B cell (primary cell): ENCODE measurements at regions not wholly inside any gene's neighbourhood (a gene's known extent, or its start where the extent isn't known, plus 50 kb on each side); places are given as distances from the start of the nearest gene placed in this dataset.

ENCODE experiments used
- ATAC-seq: fragments of 200-7000 bp; cut with Tn5 transposase; one replicate; pipeline ENCODE4 v1.10.0; 2021; ENCODE audit warnings: low read depth, mild to moderate bottlenecking, moderate number of reproducible peaks, moderate library complexity
- CTCF ChIA-PET: fragments of 350-600 bp; sonication (Branson Sonifier 250); formaldehyde crosslinking; loops from one replicate; lab custom pipeline; 2021; ENCODE audit warnings: antibody characterized with exemption, inconsistent platforms; lab: Charles Lee
- POLR2A ChIA-PET: fragments of 350-600 bp; sonication (Branson Sonifier 250); formaldehyde crosslinking; loops from one replicate; lab custom pipeline; 2021; ENCODE audit warnings: antibody characterized with exemption; lab: Charles Lee
- DNase-seq: peaks from one replicate; pipeline ENCODE4 v3.0.0; 2013
- H2AFZ ChIP-seq: 2 replicates; pipeline ENCODE4 v1.6.1; 2012; ENCODE audit warnings: mild to moderate bottlenecking, low read depth, low read length; ENCODE audit not compliant: insufficient read depth, poor library complexity, severe bottlenecking
- H3K27ac ChIP-seq, 2 donors: 1 replicate in 1 of 2; 2 replicates in 1 of 2; pipeline ENCODE4 v1.5.1; 2012 to 2013; ENCODE audit warnings: low read length in 2 of 2, mild to moderate bottlenecking in 2 of 2, moderate library complexity in 1 of 2
- H3K27me3 ChIP-seq, 4 experiments: fragments of 200-600 bp in 1 of 4; sonication (generic) in 1 of 4; replicated peaks in 1 of 4; 1 replicate in 2 of 4; 2 replicates in 2 of 4; pipeline versions ENCODE4 v1.6.1 to v1.7.0; 2013 to 2016; ENCODE audit warnings: low read length in 3 of 4, mild to moderate bottlenecking in 2 of 4, mixed read lengths in 1 of 4, moderate library complexity in 1 of 4; ENCODE audit not compliant: insufficient read depth in 4 of 4, control insufficient read depth in 3 of 4; ENCODE audit errors: control extremely low read depth in 1 of 4
- H3K36me3 ChIP-seq, 2 experiments: replicated peaks in 1 of 2; 1 replicate in 1 of 2; 2 replicates in 1 of 2; pipeline versions ENCODE4 v1.6.1 to v1.7.1; 2013; ENCODE audit warnings: low read length in 1 of 2; ENCODE audit not compliant: insufficient read depth in 2 of 2, control insufficient read depth in 1 of 2; ENCODE audit errors: control extremely low read depth in 1 of 2, extremely low read depth in 1 of 2
- H3K4me1 ChIP-seq, 2 donors: fragments of 200-600 bp in 1 of 2; sonication (generic) in 1 of 2; 1 replicate in 1 of 2; 2 replicates in 1 of 2; pipeline versions ENCODE4 v1.5.1 to v1.6.1; 2013 to 2017; ENCODE audit warnings: low read length in 2 of 2; ENCODE audit not compliant: control insufficient read depth in 2 of 2, insufficient read depth in 2 of 2
- H3K4me2 ChIP-seq: replicated peaks from 2 replicates; pipeline ENCODE3; 2012; ENCODE audit warnings: mild to moderate bottlenecking, low read depth, low read length; ENCODE audit not compliant: poor library complexity, severe bottlenecking
- H3K4me3 ChIP-seq, 5 experiments: fragments of 200-600 bp in 1 of 5; sonication (generic) in 1 of 5; 1 replicate in 3 of 5; 2 replicates in 2 of 5; pipeline versions ENCODE4 v1.5.1 to v1.7.0; 2011 to 2016; ENCODE audit warnings: low read length in 4 of 5, mild to moderate bottlenecking in 4 of 5, low read depth in 2 of 5, control low read depth in 1 of 5, moderate library complexity in 1 of 5; ENCODE audit not compliant: insufficient read depth in 1 of 5; ENCODE audit errors: control extremely low read depth in 1 of 5, extremely low read depth in 1 of 5
- H3K79me2 ChIP-seq: fragments of 200-600 bp; sonication (generic); one replicate; pipeline ENCODE4 v1.6.0; 2016; ENCODE audit warnings: low read length; ENCODE audit not compliant: control insufficient read depth, insufficient read depth
- H3K9ac ChIP-seq: fragments of 200-600 bp; sonication (generic); 2 replicates; pipeline ENCODE4 v1.6.1; 2017; ENCODE audit warnings: mild to moderate bottlenecking, low read length, moderate library complexity
- H3K9me3 ChIP-seq, 3 donors: one replicate each; pipeline versions ENCODE4 v1.6.1 to v1.7.1; 2013; ENCODE audit warnings: low read length in 2 of 3; ENCODE audit not compliant: control insufficient read depth in 2 of 3, insufficient read depth in 1 of 3; ENCODE audit errors: control extremely low read depth in 1 of 3
- H4K20me1 ChIP-seq: 2 replicates; pipeline ENCODE4 v1.6.0; 2012; ENCODE audit warnings: mild to moderate bottlenecking, low read length; ENCODE audit not compliant: insufficient read depth, control insufficient read depth, poor library complexity, severe bottlenecking
- H3K27ac Mint-ChIP-seq: one replicate; pipeline ENCODE4 v1.8.0; 2021; ENCODE audit warnings: mixed read lengths
- H3K27me3 Mint-ChIP-seq: one replicate; pipeline ENCODE4 v1.8.0; 2021; ENCODE audit warnings: mixed read lengths
- H3K4me1 Mint-ChIP-seq: one replicate; pipeline ENCODE4 v1.8.0; 2021; ENCODE audit warnings: mixed read lengths
- H3K4me3 Mint-ChIP-seq: one replicate; pipeline ENCODE4 v1.8.0; 2021; ENCODE audit warnings: mixed read lengths
- H3K9me3 Mint-ChIP-seq: one replicate; pipeline ENCODE4 v1.8.0; 2022; ENCODE audit warnings: mixed read lengths; ENCODE audit not compliant: insufficient read depth
- CTCF ChIP-seq: fragments of 200-600 bp; IDR thresholded peaks from one replicate; pipeline ENCODE4 v1.8.0; 2022; ENCODE audit warnings: antibody characterized with exemption, mild to moderate bottlenecking
- EZH2 ChIP-seq: IDR thresholded peaks from 2 replicates; pipeline ENCODE4 v1.6.1; 2012; ENCODE audit warnings: borderline replicate concordance, low read depth, mild to moderate bottlenecking, moderate library complexity, low read length; ENCODE audit not compliant: insufficient read depth, poor library complexity, severe bottlenecking
- WGBS: methylation state at CpG from one replicate; pipeline ENCODE4 v1.1.5; 2013; ENCODE audit warnings: missing lambda C conversion rate; ENCODE audit not compliant: insufficient coverage; 5-methylcytosine and 5-hydroxymethylcytosine counted together
- intact Hi-C: fragments of 100-400 bp; cut with micrococcal nuclease; formaldehyde crosslinking; loops from one replicate; pipeline ENCODE4 v1.10.0; 2022

GRCh38 chr9:31255211-31255610, 1129.2 kb upstream of the ACO1 start:
- 100% methylated on average over 9 of the region's 11 CpGs for WGBS
- H3K4me3 Mint-ChIP-seq, result no peak overlapping the region
- intact Hi-C loops, result no loop called here
- no peak overlapping the region for H3K27ac ChIP-seq
- peaks cover 0 to 17% (median 0%) of the 10 kb centered on the region in 3 donors for H3K9me3 ChIP-seq
- no peaks in the 10 kb centered on the region for H3K27me3 Mint-ChIP-seq
- ATAC-seq (no peak), DNase-seq (no peak)
- no peak overlapping the region for H3K4me2 ChIP-seq
- H3K79me2 ChIP-seq, result no peaks in the 10 kb centered on the region
- H3K9ac ChIP-seq, result no peak overlapping the region
- no peak for TF ChIP-seq EZH2
- TF ChIP-seq CTCF, result no peak
- H2AFZ ChIP-seq, result no peak overlapping the region
- no peaks in the 10 kb centered on the region for H3K4me1 ChIP-seq
- no peaks in the 10 kb centered on the region for H3K27me3 ChIP-seq
- H3K4me3 ChIP-seq, result no peak overlapping the region
- ChIA-PET CTCF (interaction anchor here (1.1 kb wide), 1 partner anchor 64 kb away, joined by 3 read pairs; no protein-coding TSS in a partner anchor), POLR2A (no interaction called here)
- no peak overlapping the region for H3K27ac Mint-ChIP-seq
- H3K36me3 ChIP-seq, result no peaks in the 10 kb centered on the region
- peaks cover 3% of the 10 kb centered on the region for H3K9me3 Mint-ChIP-seq
- no peaks in the 10 kb centered on the region for H4K20me1 ChIP-seq
- no peaks in the 10 kb centered on the region for H3K4me1 Mint-ChIP-seq

GRCh38 chr9:31259824-31260223, 1124.6 kb upstream of the ACO1 start:
- Mint-ChIP-seq H3K27ac (no peak overlapping the region), H3K4me3 (no peak overlapping the region), H3K9me3 (no peaks in the 10 kb centered on the region), H3K27me3 (no peaks in the 10 kb centered on the region), H3K4me1 (no peaks in the 10 kb centered on the region)
- Histone ChIP-seq H3K27ac (no peak overlapping the region), H3K4me2 (no peak overlapping the region), H2AFZ (no peak overlapping the region), H3K27me3 (no peaks in the 10 kb centered on the region), H3K9me3 (peaks cover 0 to 3% (median 0%) of the 10 kb centered on the region in 3 donors), H3K4me1 (no peaks in the 10 kb centered on the region), H3K9ac (no peak overlapping the region), H3K79me2 (no peaks in the 10 kb centered on the region), H3K4me3 (no peak overlapping the region), H4K20me1 (no peaks in the 10 kb centered on the region), H3K36me3 (no peaks in the 10 kb centered on the region)
- POLR2A ChIA-PET, result no interaction called here
- ATAC-seq (no peak), DNase-seq (no peak)
- no peak for TF ChIP-seq CTCF
- TF ChIP-seq EZH2, result no peak
- CTCF ChIA-PET, result no interaction called here
- intact Hi-C loops, result loop anchor here (10.0 kb wide), 1 partner anchor 185 kb away; no protein-coding TSS in a partner anchor
- 86% methylated on average over 1 of the region's 2 CpGs for WGBS
